Activated T-helper 1 cell treated with anti-CD3 and anti-CD28 coated beads, Interleukin-12 subunit alpha, Interleukin-12 subunit beta, Interleukin-2, Interleukin-4 antibody, amounts not matched to agents 30 ng/mL and 10 ng/mL and 1 ng/mL, durations not matched to agents 14 hours and 24 hours and 36 hours (primary cell): ENCODE measurements at regions not wholly inside any gene's neighbourhood (a gene's known extent, or its start where the extent isn't known, plus 50 kb on each side); places are given as distances from the start of the nearest gene placed in this dataset.

Source experiments
- DNase-seq: peaks from one replicate; pipeline ENCODE4 v3.0.0; 2021; ENCODE audit warnings: low spot score
- H3K27ac Mint-ChIP-seq: one replicate; pipeline ENCODE4 v1.8.0; 2021; ENCODE audit warnings: mild to moderate bottlenecking, mixed read lengths
- H3K27me3 Mint-ChIP-seq: one replicate; pipeline ENCODE4 v1.8.0; 2022; ENCODE audit warnings: mild to moderate bottlenecking, moderate library complexity, mixed read lengths; ENCODE audit not compliant: insufficient read depth
- H3K36me3 Mint-ChIP-seq: one replicate; pipeline ENCODE4 v1.8.0; 2021; ENCODE audit warnings: low read depth, mixed read lengths
- H3K4me1 Mint-ChIP-seq: one replicate; pipeline ENCODE4 v1.8.0; 2021; ENCODE audit warnings: low read depth, mixed read lengths
- H3K4me3 Mint-ChIP-seq: one replicate; pipeline ENCODE4 v1.8.0; 2021; ENCODE audit warnings: mild to moderate bottlenecking, moderate library complexity, mixed read lengths
- H3K9me3 Mint-ChIP-seq: one replicate; pipeline ENCODE4 v1.8.0; 2021; ENCODE audit warnings: mixed read lengths
- intact Hi-C: fragments of 100-400 bp; cut with micrococcal nuclease; formaldehyde crosslinking; loops from one replicate; pipeline ENCODE4 v1.15.1; 2024

DNA sequence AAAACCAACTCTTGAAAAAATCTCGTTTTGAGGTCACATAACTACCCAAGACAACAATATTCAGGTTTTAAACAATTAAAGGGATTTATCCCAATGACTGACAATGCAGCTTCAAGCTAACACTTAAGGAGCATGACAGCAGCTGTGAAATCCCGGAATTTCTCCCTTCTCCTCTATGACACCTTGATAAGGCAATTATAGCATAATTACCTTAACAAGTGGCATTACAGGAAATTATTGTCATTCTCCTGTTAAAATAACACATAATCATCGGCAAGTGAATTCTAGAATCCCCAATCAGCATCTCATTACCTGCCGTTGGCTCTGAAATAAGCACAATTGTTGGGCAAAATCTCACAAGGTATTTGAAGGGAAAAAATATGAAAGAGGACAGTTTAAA, 417.0 kb upstream of the PFKP start:
- intact Hi-C loops, result no loop called here
- Mint-ChIP-seq H3K4me1 (no peaks in the 10 kb centered on the region), H3K9me3 (no peaks in the 10 kb centered on the region), H3K27ac (no peak overlapping the region), H3K36me3 (no peaks in the 10 kb centered on the region), H3K27me3 (no peaks in the 10 kb centered on the region), H3K4me3 (no peak overlapping the region)
- DNase-seq, result no peak

DNA sequence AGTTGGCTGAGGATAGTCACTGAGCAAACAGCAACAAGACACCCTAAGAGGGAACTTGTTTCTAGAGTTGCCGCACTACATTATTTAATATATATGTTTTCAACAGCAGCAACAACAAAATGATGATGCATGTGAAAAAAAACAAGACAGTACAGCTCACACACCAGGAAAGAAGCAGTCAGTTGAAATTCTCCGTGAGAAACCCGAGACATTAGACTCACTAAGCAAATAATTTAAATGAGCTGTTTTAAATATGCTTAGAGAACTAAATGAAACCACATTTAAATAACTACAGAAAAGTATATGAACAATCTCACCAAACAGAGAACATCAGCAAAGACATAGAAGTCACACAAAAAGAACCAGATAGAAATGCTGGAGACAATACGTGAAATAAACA, 426.3 kb upstream of the PFKP start:
- Mint-ChIP-seq H3K27ac (no peak overlapping the region), H3K4me3 (no peak overlapping the region)

DNA sequence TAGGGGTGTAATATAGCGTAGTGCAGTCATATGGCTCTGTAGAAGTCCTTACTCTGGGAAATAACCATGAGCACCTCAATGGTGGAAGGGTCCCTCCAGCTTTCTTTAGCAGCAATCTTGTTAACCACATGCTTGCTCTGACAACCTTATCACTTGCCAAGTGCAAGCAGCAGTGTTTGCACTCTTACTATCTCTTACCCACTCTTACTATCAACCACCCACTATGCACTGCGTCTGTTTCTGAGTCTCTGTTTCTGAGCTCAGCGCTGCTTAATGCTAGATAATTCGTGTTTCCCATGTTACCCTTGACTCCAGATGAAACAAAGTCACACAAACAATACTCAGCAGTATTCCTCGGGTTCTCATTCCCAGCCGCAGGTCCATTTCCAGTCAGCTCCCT, 433.7 kb upstream of the PFKP start:
- DNase-seq, result no peak
- Mint-ChIP-seq H3K36me3 (no peaks in the 10 kb centered on the region), H3K27ac (no peak overlapping the region), H3K4me3 (no peak overlapping the region), H3K4me1 (no peaks in the 10 kb centered on the region), H3K27me3 (no peaks in the 10 kb centered on the region), H3K9me3 (no peaks in the 10 kb centered on the region)
- intact Hi-C loops, result no loop called here

More for the DNA sequence above, 426.3 kb upstream of the PFKP start:
- no peaks in the 10 kb centered on the region for H3K36me3 Mint-ChIP-seq
- no peak for DNase-seq
- intact Hi-C loops, result no loop called here
- no peaks in the 10 kb centered on the region for H3K9me3 Mint-ChIP-seq
- H3K27me3 Mint-ChIP-seq, result no peaks in the 10 kb centered on the region
- no peaks in the 10 kb centered on the region for H3K4me1 Mint-ChIP-seq

DNA sequence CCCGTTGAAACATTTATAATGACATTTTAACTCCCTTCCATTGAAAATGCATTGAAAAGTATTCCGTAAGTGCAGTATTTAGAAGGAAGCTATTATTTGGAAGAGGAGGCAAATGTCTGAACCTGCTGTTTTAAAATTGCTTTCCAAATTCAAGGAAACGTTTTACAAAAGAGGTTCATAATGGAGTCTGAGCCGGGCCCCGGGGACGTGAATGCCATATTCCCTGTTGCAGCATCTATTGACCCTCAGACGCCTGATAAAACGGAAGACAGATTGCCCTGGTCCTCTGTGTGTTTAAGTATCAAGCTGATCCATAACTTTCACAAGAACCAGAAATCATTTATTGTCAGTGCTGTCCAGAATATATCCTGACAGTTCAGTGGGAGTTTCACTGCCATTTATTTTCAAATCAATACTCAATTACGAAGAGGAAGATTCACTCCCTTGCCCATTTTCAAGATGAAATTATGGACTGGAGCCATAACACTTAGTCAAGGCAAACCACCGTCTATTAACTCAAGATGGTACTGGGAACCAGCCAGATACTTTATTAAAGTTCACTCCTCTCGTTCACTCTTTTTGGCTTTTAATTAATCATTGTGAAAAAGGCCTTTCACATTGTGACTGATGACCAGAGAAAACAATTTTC, 435.7 kb upstream of the PFKP start:
- intact Hi-C loops, result no loop called here
- Mint-ChIP-seq H3K27me3 (no peaks in the 10 kb centered on the region), H3K4me3 (no peak overlapping the region), H3K36me3 (no peaks in the 10 kb centered on the region), H3K9me3 (no peaks in the 10 kb centered on the region), H3K27ac (no peak overlapping the region), H3K4me1 (no peaks in the 10 kb centered on the region)
- DNase-seq, result no peak

DNA sequence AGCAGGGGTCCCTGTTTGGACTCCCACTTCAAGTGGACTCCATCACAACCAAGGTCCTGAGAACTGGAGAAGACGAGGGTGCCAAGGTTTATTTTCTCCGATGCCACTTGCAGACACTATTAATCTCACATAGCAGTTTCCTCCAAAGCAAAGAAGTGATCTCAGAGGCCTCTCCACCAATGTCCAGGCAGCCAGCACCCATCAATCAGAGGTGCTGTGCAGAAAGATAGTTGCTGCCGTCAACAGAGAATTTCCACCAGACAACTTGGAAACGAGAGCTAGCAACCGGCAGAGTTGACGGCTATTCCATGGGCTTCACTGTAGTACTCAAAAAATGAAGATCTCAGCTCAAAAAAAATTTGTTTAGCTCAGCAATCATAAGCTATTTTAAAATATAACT, 438.6 kb upstream of the PFKP start:
- Mint-ChIP-seq H3K4me1 (no peaks in the 10 kb centered on the region), H3K36me3 (no peaks in the 10 kb centered on the region), H3K27ac (no peak overlapping the region), H3K4me3 (no peak overlapping the region), H3K9me3 (no peaks in the 10 kb centered on the region), H3K27me3 (no peaks in the 10 kb centered on the region)
- DNase-seq, result no peak
- intact Hi-C loops, result no loop called here

DNA sequence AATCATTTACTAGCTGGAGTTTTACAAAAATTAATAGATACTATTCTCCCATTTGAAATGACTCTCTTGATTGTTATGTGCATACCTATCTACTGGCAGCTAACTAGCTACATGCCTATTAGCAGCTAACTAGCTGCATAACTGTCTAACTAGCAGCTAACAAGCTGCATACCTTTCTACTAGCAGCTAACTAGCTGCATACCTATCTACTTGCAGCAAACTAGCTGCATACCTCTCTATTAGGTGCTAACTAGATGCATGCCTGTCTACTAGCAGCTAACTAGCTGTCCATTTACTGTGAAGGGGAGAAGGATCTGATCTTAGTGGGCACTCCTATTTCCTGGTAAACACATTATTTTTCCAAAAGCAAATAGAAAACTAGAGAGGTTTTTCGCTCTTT, 439.4 kb upstream of the PFKP start:
- intact Hi-C loops, result no loop called here
- H3K27me3 Mint-ChIP-seq, result no peaks in the 10 kb centered on the region
- no peak for DNase-seq
- no peak overlapping the region for H3K27ac Mint-ChIP-seq
- H3K9me3 Mint-ChIP-seq, result no peaks in the 10 kb centered on the region
- H3K4me1 Mint-ChIP-seq, result no peaks in the 10 kb centered on the region
- H3K4me3 Mint-ChIP-seq, result no peak overlapping the region
- H3K36me3 Mint-ChIP-seq, result no peaks in the 10 kb centered on the region

DNA sequence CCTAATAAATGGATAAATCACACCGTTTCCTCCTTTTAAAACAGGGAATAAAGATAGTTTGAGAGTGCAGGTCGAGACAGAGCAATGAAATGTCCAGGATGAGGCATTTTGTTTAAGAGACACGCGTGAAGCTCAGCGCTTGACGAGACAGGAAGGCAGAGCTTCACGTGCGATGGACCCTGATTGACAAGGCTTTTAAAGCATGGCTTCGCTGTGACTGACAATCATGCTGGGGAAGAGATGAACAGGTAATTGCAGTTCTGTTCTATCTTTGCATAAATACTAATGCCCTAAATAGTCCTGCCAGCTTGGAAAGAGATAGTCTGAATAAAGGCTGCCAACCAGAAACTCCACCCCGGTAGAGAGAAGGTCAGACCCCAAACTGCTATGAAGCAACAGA, 442.3 kb upstream of the PFKP start:
- intact Hi-C loops, result no loop called here
- H3K4me1 Mint-ChIP-seq, result no peaks in the 10 kb centered on the region
- H3K27me3 Mint-ChIP-seq, result no peaks in the 10 kb centered on the region
- H3K4me3 Mint-ChIP-seq, result no peak overlapping the region
- H3K27ac Mint-ChIP-seq, result no peak overlapping the region
- H3K9me3 Mint-ChIP-seq, result no peaks in the 10 kb centered on the region
- no peak for DNase-seq
- no peaks in the 10 kb centered on the region for H3K36me3 Mint-ChIP-seq

DNA sequence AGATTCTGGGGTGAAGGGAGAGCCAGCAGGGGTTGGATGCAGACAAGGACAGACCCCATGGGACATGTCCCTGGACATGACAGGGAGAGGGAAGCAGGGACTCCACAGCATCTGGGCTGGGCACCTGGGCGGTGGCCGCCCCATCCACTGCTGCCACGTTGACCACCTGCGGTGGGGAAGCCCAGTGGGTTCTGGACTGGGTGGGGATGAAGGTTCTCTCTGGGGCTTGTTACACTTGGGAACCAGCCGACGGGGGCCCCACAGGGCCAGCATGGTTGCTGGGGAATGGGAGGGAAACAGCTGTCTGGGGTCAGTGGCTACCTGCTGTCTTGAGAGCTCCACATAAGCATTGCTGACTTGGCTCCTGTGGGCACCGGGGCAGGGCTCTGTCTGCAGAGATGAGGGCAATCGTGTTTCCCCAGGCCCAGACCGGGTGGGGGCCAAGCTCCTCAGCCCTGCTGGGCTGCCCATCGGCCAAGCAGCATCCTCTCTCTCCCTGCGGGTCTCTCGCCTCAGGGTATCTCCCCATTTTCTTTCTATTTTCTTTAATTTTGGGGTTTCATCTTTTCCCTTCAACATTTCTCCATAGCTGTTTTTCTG, 443.6 kb upstream of the PFKP start:
- H3K27me3 Mint-ChIP-seq, result no peaks in the 10 kb centered on the region
- no peaks in the 10 kb centered on the region for H3K36me3 Mint-ChIP-seq
- no peaks in the 10 kb centered on the region for H3K9me3 Mint-ChIP-seq
- no peaks in the 10 kb centered on the region for H3K4me1 Mint-ChIP-seq
- intact Hi-C loops, result no loop called here
- no peak overlapping the region for H3K4me3 Mint-ChIP-seq
- H3K27ac Mint-ChIP-seq, result no peak overlapping the region
- DNase-seq, result no peak

DNA sequence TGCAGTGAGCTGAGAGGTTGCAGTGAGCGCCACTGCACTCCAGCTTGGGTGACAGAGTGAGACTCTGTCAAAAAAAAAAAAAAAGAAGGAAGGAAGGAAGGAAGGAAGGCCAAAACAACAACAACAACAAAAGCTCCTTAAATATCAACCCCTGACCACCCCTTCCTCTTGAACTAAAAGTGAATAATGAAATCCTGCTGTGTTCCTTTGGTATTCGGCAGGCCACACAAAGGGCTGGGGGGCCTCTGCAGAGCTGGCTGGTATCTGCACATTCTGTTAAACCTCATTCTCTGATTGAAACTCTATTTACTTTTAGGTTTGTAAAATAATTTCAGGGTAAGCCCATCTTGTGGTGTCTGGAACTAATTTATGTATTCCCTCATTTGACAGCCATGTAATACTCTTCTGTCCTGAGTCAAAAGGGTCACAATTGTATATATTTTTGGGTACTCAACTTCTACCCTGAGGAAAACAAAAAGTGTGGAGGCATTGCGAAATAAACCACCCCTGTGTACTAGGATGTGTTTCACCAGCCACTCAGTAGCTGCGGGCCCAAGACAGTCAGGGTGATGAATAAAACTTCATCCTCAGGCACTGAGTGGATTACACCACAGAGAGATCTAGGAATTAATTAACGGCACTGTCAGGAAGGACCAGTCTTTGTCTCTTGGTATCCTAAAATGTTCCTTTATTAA, 446.4 kb upstream of the PFKP start:
- Mint-ChIP-seq H3K9me3 (no peaks in the 10 kb centered on the region), H3K4me3 (no peak overlapping the region), H3K27me3 (no peaks in the 10 kb centered on the region), H3K4me1 (no peaks in the 10 kb centered on the region), H3K27ac (no peak overlapping the region), H3K36me3 (no peaks in the 10 kb centered on the region)
- intact Hi-C loops, result no loop called here
- no peak for DNase-seq

DNA sequence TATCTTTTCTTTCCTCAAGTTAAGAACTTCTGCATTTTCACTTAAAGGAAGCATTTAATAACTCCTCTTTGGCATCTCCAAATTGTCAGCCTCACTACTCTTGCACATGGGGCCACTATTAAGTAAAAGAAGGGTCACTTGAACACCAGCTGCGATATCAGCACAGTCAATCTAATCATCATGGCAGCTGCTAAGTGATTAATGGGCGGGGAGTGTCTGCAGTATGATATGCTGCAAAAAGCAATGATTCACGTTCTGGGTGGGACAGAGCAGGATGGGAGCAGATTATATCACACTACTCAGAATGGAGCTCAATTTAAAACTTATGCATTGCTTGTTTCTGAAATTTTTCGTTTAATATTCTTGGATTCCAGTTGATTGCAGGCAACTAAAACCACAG, 447.4 kb upstream of the PFKP start:
- no peaks in the 10 kb centered on the region for H3K36me3 Mint-ChIP-seq
- intact Hi-C loops, result no loop called here
- no peak for DNase-seq
- H3K27me3 Mint-ChIP-seq, result no peaks in the 10 kb centered on the region
- H3K4me1 Mint-ChIP-seq, result no peaks in the 10 kb centered on the region
- H3K27ac Mint-ChIP-seq, result no peak overlapping the region
- H3K9me3 Mint-ChIP-seq, result no peaks in the 10 kb centered on the region
- H3K4me3 Mint-ChIP-seq, result no peak overlapping the region

DNA sequence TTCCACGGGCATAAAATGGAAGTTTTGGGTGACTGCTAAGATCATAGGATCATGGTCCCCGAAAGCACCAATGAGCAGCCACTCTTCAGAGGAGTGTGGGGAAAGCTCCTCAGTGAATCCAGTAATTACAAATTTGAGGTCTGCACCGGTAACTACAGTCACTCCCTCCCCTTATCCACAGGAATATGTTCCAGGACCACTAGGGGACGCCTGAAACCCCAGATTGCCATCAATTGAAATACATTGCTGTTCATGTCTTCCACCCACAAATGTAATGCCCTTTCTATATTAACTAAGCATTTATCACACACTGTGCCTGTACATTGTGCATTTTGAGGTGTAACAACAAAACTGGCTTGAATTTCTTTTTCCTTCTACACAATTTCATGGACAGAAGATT, 447.9 kb upstream of the PFKP start:
- no peak overlapping the region for H3K27ac Mint-ChIP-seq
- H3K4me3 Mint-ChIP-seq, result no peak overlapping the region
- no peaks in the 10 kb centered on the region for H3K4me1 Mint-ChIP-seq
- DNase-seq, result no peak
- intact Hi-C loops, result no loop called here
- H3K27me3 Mint-ChIP-seq, result no peaks in the 10 kb centered on the region
- no peaks in the 10 kb centered on the region for H3K9me3 Mint-ChIP-seq
- H3K36me3 Mint-ChIP-seq, result no peaks in the 10 kb centered on the region

DNA sequence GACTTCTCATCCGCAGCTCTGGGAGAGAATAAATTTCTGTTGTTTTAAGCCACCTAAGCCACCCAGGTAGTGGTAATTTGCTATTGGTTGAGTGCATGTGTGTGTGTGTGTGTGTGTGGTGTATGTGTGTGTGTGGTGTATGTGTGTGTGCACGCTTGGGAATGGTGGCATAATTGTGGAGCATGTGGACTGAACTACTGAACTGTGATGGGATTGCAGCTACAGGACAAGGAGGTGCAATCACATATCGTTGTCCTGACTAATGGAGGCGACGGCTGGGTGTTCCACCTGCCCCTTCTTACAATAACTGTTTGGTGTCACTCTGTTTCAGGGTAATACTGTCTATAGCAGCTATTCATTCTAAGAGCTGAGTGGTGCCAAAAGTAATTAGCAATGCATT, 448.7 kb upstream of the PFKP start:
- H3K9me3 Mint-ChIP-seq, result no peaks in the 10 kb centered on the region
- intact Hi-C loops, result no loop called here
- no peaks in the 10 kb centered on the region for H3K4me1 Mint-ChIP-seq

DNA sequence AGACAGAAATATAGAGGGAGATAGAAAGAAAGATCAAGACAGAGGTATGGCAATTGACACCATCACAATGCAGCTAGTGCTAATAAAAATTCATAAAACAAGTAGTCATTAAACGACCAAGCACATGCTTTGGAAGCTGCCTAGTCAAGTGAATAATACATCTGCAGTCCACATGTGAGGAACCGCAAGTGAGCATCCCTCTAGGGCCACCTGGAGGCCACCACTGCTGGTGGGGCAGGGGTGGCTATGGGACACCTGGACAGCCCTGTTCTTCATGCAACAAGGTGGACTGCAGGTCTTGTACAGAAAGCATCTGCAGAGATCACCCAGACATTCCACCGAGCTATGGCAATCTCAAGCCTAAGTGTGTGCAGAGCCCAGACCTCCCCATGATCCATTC, 451.1 kb upstream of the PFKP start:
- no peak for DNase-seq
- no peaks in the 10 kb centered on the region for H3K9me3 Mint-ChIP-seq
- no peaks in the 10 kb centered on the region for H3K27me3 Mint-ChIP-seq
- H3K36me3 Mint-ChIP-seq, result no peaks in the 10 kb centered on the region
- H3K4me1 Mint-ChIP-seq, result no peaks in the 10 kb centered on the region
- no peak overlapping the region for H3K4me3 Mint-ChIP-seq
- intact Hi-C loops, result no loop called here
- H3K27ac Mint-ChIP-seq, result no peak overlapping the region

More for the DNA sequence above, 448.7 kb upstream of the PFKP start:
- H3K36me3 Mint-ChIP-seq, result no peaks in the 10 kb centered on the region
- DNase-seq, result no peak
- no peak overlapping the region for H3K27ac Mint-ChIP-seq
- H3K27me3 Mint-ChIP-seq, result no peaks in the 10 kb centered on the region
- no peak overlapping the region for H3K4me3 Mint-ChIP-seq
